ENCODE measurements at regions not wholly inside any gene's neighbourhood (a gene's known extent, or its start where the extent isn't known, plus 50 kb on each side); places are given as distances from the start of the nearest gene placed in this dataset.
"Not testable (repeated sequence)": the region's sequence is repeated elsewhere in the genome, so short reads cannot be mapped to it uniquely, and the experiment has no call there.

GRCh38 chr12:30164382-30165318, 380.9 kb upstream of the TMTC1 start:
- TF ChIP-seq CTCF (IDR thresholded peaks at IDR 0.05): no peak
- no peaks in the 10 kb centered on the region for H3K9me3 ChIP-seq
- H3K36me3 ChIP-seq: no peaks in the 10 kb centered on the region
- FAIRE-seq: no peak
- intact Hi-C loops (cut with DNase I): no loop called here
- no peak overlapping the region for H3K4me3 ChIP-seq
- no peaks in the 10 kb centered on the region for H3K4me1 ChIP-seq
- DNase-seq: no peak
- H3K27ac ChIP-seq: no peak overlapping the region
- no peak for ATAC-seq
- H3K27me3 ChIP-seq: peaks cover 0 to under 1% (median 0%) of the 10 kb centered on the region in 4 donors
- 69 to 77% methylated on average over 10 of the region's 10 CpGs for WGBS, 2 donors

- FAIRE-seq; H3K4me1 ChIP-seq; H3K27me3 ChIP-seq; H3K27ac ChIP-seq; intact Hi-C loops (cut with DNase I); H3K36me3 ChIP-seq; ATAC-seq; H3K9me3 ChIP-seq; H3K4me3 ChIP-seq: not testable (repeated sequence)
- 82 to 83% methylated on average over 7 to 22 of the region's 22 CpGs for WGBS, 2 donors
- DNase-seq: peak in 1 of 6 donors; percentile 52
Observed at GRCh38 chr12:30156833-30157232, 373.1 kb upstream of the TMTC1 start.

GRCh38 chr12:30155001-30155730, 371.4 kb upstream of the TMTC1 start:
- no peaks in the 10 kb centered on the region for H3K36me3 ChIP-seq
- no peak overlapping the region for H3K4me3 ChIP-seq
- H3K27me3 ChIP-seq: no peaks in the 10 kb centered on the region
- intact Hi-C loops (cut with DNase I): no loop called here
- DNase-seq: no peak
- no peak for FAIRE-seq
- H3K27ac ChIP-seq: no peak overlapping the region
- ATAC-seq: no peak
- WGBS, 2 donors: 69 to 75% methylated on average over 6 of the region's 6 CpGs
- no peaks in the 10 kb centered on the region for H3K9me3 ChIP-seq
- H3K4me1 ChIP-seq: no peaks in the 10 kb centered on the region
- TF ChIP-seq CTCF (IDR thresholded peaks at IDR 0.05): no peak

- DNase-seq (no peak), FAIRE-seq (no peak), ATAC-seq (no peak)
- 82 to 92% methylated on average over 1 of the region's 1 CpG for WGBS, 2 donors
- intact Hi-C loops (cut with DNase I): no loop called here
- H3K4me1 ChIP-seq: no peaks in the 10 kb centered on the region
- TF ChIP-seq CTCF (IDR thresholded peaks at IDR 0.05): no peak
- no peak overlapping the region for H3K4me3 ChIP-seq
- no peaks in the 10 kb centered on the region for H3K36me3 ChIP-seq
- H3K27me3 ChIP-seq: no peaks in the 10 kb centered on the region
- H3K9me3 ChIP-seq: no peaks in the 10 kb centered on the region
- H3K27ac ChIP-seq: no peak overlapping the region
Observed at GRCh38 chr12:30153981-30154380, 370.2 kb upstream of the TMTC1 start.

- ATAC-seq (no peak), FAIRE-seq (no peak), DNase-seq (no peak)
- no peak for TF ChIP-seq CTCF (IDR thresholded peaks at IDR 0.05)
- intact Hi-C loops (cut with DNase I): no loop called here
- H3K4me1 ChIP-seq: no peaks in the 10 kb centered on the region
- H3K4me3 ChIP-seq: no peak overlapping the region
- no peaks in the 10 kb centered on the region for H3K36me3 ChIP-seq
- no peak overlapping the region for H3K27ac ChIP-seq
- H3K9me3 ChIP-seq: no peaks in the 10 kb centered on the region
- H3K27me3 ChIP-seq: no peaks in the 10 kb centered on the region
Observed at GRCh38 chr12:30152705-30153104, 369.0 kb upstream of the TMTC1 start.
